Pancreas (tissue), 10 donors: ENCODE measurements at regions not wholly inside any gene's neighbourhood (a gene's known extent, or its start where the extent isn't known, plus 50 kb on each side); places are given as distances from the start of the nearest gene placed in this dataset.

Experiments
- ATAC-seq, 4 donors: fragments of 200-7000 bp; cut with Tn5 transposase; one replicate each; pipeline versions ENCODE4 v1.8.0 to v1.9.1; 2020; ENCODE audit warnings: mild to moderate bottlenecking in 4 of 4, moderate library complexity in 4 of 4
- DNase-seq, 6 donors: peaks; one replicate each; pipeline ENCODE4 v3.0.0-alpha.2; 2020
- FAIRE-seq: peaks from 2 replicates; lab custom pipeline; 2012; peaks lifted over from hg19 to GRCh38; lab: Jason Lieb, UNC
- H3K27ac ChIP-seq, 4 donors: fragments of 200-600 bp; sonication (generic); 1 replicate in 3 of 4; 2 replicates in 1 of 4; pipeline versions ENCODE4 v1.5.0 to v1.8.0; 2020
- H3K27me3 ChIP-seq, 4 donors: fragments of 200-600 bp; one replicate each; pipeline ENCODE4 v1.8.0; 2021
- H3K36me3 ChIP-seq, 3 donors: fragments of 200-600 bp; sonication (generic) in 1 of 3; one replicate each; pipeline versions ENCODE4 v1.5.0 to v1.8.0; 2020 to 2021
- H3K4me1 ChIP-seq, 3 donors: fragments of 200-600 bp; one replicate each; pipeline ENCODE4 v1.8.0; 2021
- H3K4me3 ChIP-seq, 4 donors: fragments of 200-600 bp; sonication (generic) in 2 of 4; one replicate each; pipeline versions ENCODE4 v1.5.0 to v1.8.0; 2020 to 2021
- H3K9me3 ChIP-seq, 4 donors: fragments of 200-600 bp; one replicate each; pipeline ENCODE4 v1.8.0; 2021
- CTCF ChIP-seq, 4 donors: fragments of 200-600 bp; sonication (generic) in 3 of 4; IDR thresholded peaks; one replicate each; pipeline versions ENCODE4 v1.5.0 to v1.8.0; 2021; ENCODE audit warnings: antibody characterized with exemption in 4 of 4
- WGBS, 2 donors: extraction: QIAGEN DNeasy Blood & Tissue Kit; methylation state at CpG; one replicate each; pipeline ENCODE4 v1.1.7; 2013; 5-methylcytosine and 5-hydroxymethylcytosine counted together
- intact Hi-C, 3 donors: fragments of 100-400 bp; cut with DNase I; formaldehyde crosslinking; loops; one replicate each; pipeline versions ENCODE4 v1.11.1 to v1.14.2; 2022
- donor health status: healthy with polysubstance abuse.
- donor health status: DM: no; HTN: no; CAD: no; lungs with moderate emphysema.
- donor health status: DM: no; HTN: no; CAD: no.
- donor health status: control.
- donor health status: control.
- donor health status: Bipolar disorder and iron deficiency.
- donor health status: DM: yes; HTN: yes; CAD: no.
- donor health status: DM: no; HTN: no; CAD: no.
- donor health status: DM: no; HTN: no; CAD: no.
- donor health status: DM: yes; HTN: yes; CAD: no.

- no peak for TF ChIP-seq CTCF (IDR thresholded peaks at IDR 0.05)
- no peak for FAIRE-seq
Observed at GRCh38 chr13:111511805-111512504, 191.5 kb downstream of the TEX29 start.

GRCh38 chr13:111512707-111513106, 192.3 kb downstream of the TEX29 start:
- no peak for DNase-seq

More at GRCh38 chr13:111511805-111512504, 191.5 kb downstream of the TEX29 start:
- no peaks in the 10 kb centered on the region for H3K36me3 ChIP-seq
- H3K9me3 ChIP-seq = no peaks in the 10 kb centered on the region
- 67 to 77% methylated on average over 29 of the region's 29 CpGs for WGBS, 2 donors
- DNase-seq (no peak), ATAC-seq (no peak)
- H3K27ac ChIP-seq = no peak overlapping the region
- intact Hi-C loops = no loop called here
- H3K27me3 ChIP-seq = peaks cover 0 to 4% (median 0%) of the 10 kb centered on the region in 4 donors
- H3K4me1 ChIP-seq = no peaks in the 10 kb centered on the region
- H3K4me3 ChIP-seq = no peak overlapping the region

DNA sequence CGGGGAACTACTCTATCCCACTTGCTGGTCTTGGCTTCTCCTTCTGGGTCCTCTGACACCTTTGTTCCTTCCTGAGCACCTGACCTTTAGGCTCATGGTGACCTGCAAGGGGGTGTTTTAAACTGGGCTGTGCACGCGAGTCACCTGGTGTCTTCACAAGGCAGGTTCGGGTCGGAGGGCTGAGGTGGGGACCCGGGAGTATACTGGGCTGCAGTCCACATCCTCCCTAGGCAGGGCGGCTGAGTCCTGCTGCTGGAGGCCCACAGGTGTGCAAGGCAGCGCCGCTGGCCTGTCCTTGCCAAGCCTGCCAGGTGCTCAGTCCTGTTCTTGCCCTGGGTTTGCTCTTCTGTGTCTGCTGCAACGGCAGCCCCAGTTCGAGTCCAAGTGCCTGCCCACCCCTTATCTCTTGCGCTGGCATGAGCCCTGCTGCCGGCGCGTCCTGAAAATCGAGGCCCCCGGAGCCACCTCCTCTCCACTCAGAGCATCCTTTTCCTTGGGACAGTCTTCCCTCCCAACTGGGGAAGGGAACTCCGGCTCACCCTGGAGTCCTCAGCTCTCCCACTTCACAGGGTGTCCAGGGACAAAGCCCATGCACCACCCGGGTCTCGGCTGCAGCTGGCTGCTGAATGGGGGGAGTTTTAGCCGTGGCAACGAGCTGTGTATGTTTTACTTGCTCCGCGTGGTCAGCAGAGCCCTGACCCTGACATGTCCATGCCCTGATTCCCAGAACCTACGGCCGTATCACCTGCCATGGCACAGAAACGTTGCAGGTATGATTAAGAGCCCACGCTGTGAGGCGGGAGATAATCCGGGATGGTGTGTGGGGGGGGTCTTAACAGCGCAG, 193.5 kb downstream of the TEX29 start:
- intact Hi-C loops = no loop called here
- FAIRE-seq = no peak

More at GRCh38 chr13:111512707-111513106, 192.3 kb downstream of the TEX29 start:
- ATAC-seq (no peak), FAIRE-seq (no peak)
- intact Hi-C loops = no loop called here
- TF ChIP-seq CTCF (IDR thresholded peaks at IDR 0.05) = no peak
- no peak overlapping the region for H3K4me3 ChIP-seq
- no peaks in the 10 kb centered on the region for H3K9me3 ChIP-seq
- peaks cover 0 to 4% (median 0%) of the 10 kb centered on the region in 4 donors for H3K27me3 ChIP-seq
- H3K4me1 ChIP-seq = no peaks in the 10 kb centered on the region
- H3K36me3 ChIP-seq = no peaks in the 10 kb centered on the region
- H3K27ac ChIP-seq = no peak overlapping the region
- WGBS, 2 donors = 62 to 76% methylated on average over 13 of the region's 13 CpGs

DNA sequence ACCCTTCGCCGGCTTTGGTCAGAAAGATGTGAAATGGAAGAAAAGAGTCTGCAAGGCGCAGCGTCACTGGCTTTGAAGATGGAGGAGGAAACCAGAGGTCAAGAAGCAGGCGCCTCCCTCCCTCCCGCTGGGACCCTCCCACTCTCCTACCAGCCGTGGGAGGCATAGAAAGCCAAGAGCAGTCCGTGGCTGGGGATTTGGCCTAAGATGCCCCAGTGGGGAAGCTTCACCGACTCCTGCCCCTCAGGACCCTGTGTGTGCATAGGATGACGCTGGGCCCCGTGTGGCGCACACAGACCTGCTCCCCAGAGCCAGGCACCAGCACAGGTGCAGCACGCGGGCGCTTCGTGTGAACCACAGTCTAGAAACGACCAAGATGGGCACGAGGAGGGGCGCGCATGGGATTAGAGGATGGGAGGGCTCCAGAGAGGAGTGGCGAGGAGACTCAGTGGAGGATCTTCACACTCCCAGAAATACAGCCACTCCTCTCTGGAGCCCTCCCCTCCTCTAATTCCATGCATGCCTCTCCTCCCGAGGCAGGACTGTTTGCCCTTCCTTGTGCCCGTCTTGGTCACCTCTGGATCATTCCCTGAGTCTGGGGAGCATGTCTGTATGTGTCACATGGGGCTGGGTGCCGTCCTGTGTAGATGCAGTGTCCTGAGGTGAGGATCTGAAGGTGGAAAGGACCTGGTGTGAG, 194.3 kb downstream of the TEX29 start:
- Histone ChIP-seq H3K9me3 (no peaks in the 10 kb centered on the region), H3K4me3 (no peak overlapping the region), H3K4me1 (no peaks in the 10 kb centered on the region), H3K36me3 (no peaks in the 10 kb centered on the region), H3K27ac (no peak overlapping the region), H3K27me3 (peaks cover 0 to 4% (median 0%) of the 10 kb centered on the region in 4 donors)
- ATAC-seq = no peak
- intact Hi-C loops = no loop called here
- FAIRE-seq = no peak
- WGBS, 2 donors = 54% methylated on average over 24 of the region's 24 CpGs
- TF ChIP-seq CTCF (IDR thresholded peaks at IDR 0.05) = no peak
- no peak for DNase-seq

More for the DNA sequence above, 193.5 kb downstream of the TEX29 start:
- no peak overlapping the region for H3K4me3 ChIP-seq
- 49 to 58% methylated on average over 31 of the region's 31 CpGs for WGBS, 2 donors
- H3K9me3 ChIP-seq = no peaks in the 10 kb centered on the region
- ATAC-seq (no peak), DNase-seq (no peak)
- TF ChIP-seq CTCF (IDR thresholded peaks at IDR 0.05) = no peak
- no peaks in the 10 kb centered on the region for H3K36me3 ChIP-seq
- H3K27ac ChIP-seq = no peak overlapping the region
- no peaks in the 10 kb centered on the region for H3K4me1 ChIP-seq
- peaks cover 0 to 4% (median 0%) of the 10 kb centered on the region in 4 donors for H3K27me3 ChIP-seq
